Stimulated activated CD4-positive, alpha-beta T cell treated with anti-CD3 and anti-CD28 coated beads, Interleukin-15, amount 100 ng/mL, for 24 hours (primary cell): ENCODE measurements at regions not wholly inside any gene's neighbourhood (a gene's known extent, or its start where the extent isn't known, plus 50 kb on each side); places are given as distances from the start of the nearest gene placed in this dataset.

Experiments used
- DNase-seq: peaks from one replicate; pipeline ENCODE4 v3.0.0-alpha.2; 2020

GRCh38 chr10:83592337-83592935 is 546.9 kb upstream of the GHITM start:
- no peak for DNase-seq

GRCh38 chr10:83603708-83604107 is 535.6 kb upstream of the GHITM start:
- DNase-seq = no peak

GRCh38 chr10:83605783-83606630 is 533.3 kb upstream of the GHITM start:
- DNase-seq = no peak

- DNase-seq = no peak
Measured at GRCh38 chr10:83607959-83608745, 531.2 kb upstream of the GHITM start.

GRCh38 chr10:83612050-83612449 is 527.3 kb upstream of the GHITM start:
- DNase-seq = no peak

- DNase-seq = no peak
Measured at GRCh38 chr10:83612746-83613145, 526.6 kb upstream of the GHITM start.

- no peak for DNase-seq
Measured at GRCh38 chr10:83617172-83617571, 522.1 kb upstream of the GHITM start.

GRCh38 chr10:83617692-83618545 is 521.4 kb upstream of the GHITM start:
- no peak for DNase-seq

- DNase-seq = no peak
Measured at GRCh38 chr10:83625831-83626360, 513.4 kb upstream of the GHITM start.

- DNase-seq = no peak
Measured at GRCh38 chr10:83632701-83633100, 506.6 kb upstream of the GHITM start.

GRCh38 chr10:83633547-83633946 is 505.8 kb upstream of the GHITM start:
- DNase-seq = no peak

- DNase-seq = no peak
Measured at GRCh38 chr10:83636826-83637225, 502.5 kb upstream of the GHITM start.

GRCh38 chr10:83647526-83647925 is 491.8 kb upstream of the GHITM start:
- DNase-seq = no peak

- no peak for DNase-seq
Measured at GRCh38 chr10:83648201-83648600, 491.1 kb upstream of the GHITM start.

- DNase-seq = no peak
Measured at GRCh38 chr10:83649471-83649870, 489.8 kb upstream of the GHITM start.

- no peak for DNase-seq
Measured at GRCh38 chr10:83654689-83655088, 484.6 kb upstream of the GHITM start.

GRCh38 chr10:83656924-83657323 is 482.4 kb upstream of the GHITM start:
- DNase-seq = no peak

GRCh38 chr10:83657487-83657886 is 481.8 kb upstream of the GHITM start:
- no peak for DNase-seq

GRCh38 chr10:83663918-83664317 is 475.4 kb upstream of the GHITM start:
- no peak for DNase-seq

- DNase-seq = no peak
Measured at GRCh38 chr10:83666762-83667161, 472.5 kb upstream of the GHITM start.

GRCh38 chr10:83667594-83667993 is 471.7 kb upstream of the GHITM start:
- no peak for DNase-seq

GRCh38 chr10:83673316-83673715 is 466.0 kb upstream of the GHITM start:
- no peak for DNase-seq

- DNase-seq = no peak
Measured at GRCh38 chr10:83677795-83678194, 461.5 kb upstream of the GHITM start.
